ENCODE measurements at regions not wholly inside any gene's neighbourhood (a gene's known extent, or its start where the extent isn't known, plus 50 kb on each side); places are given as distances from the start of the nearest gene placed in this dataset.

DNA sequence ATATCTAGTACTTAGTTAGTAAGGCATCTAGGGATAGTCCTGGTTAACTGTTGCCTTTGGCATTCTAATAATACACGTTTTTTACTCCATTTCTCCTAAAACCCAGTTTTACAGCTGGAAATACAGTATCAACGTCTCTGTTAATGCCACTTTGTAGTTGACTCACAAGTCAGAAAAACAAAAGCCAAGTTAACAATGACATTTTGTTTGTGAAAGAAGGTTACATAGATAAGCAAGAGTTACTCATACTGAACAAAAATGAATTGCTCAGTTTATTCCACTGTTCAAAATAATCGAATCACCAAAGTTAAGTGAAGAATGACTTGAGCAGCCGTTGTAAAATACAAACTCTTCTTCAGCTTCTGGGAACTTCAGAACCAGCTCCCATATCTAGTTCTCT, 540.3 kb downstream of the ETS1 start:
- TF ChIP-seq, protein P1, sequence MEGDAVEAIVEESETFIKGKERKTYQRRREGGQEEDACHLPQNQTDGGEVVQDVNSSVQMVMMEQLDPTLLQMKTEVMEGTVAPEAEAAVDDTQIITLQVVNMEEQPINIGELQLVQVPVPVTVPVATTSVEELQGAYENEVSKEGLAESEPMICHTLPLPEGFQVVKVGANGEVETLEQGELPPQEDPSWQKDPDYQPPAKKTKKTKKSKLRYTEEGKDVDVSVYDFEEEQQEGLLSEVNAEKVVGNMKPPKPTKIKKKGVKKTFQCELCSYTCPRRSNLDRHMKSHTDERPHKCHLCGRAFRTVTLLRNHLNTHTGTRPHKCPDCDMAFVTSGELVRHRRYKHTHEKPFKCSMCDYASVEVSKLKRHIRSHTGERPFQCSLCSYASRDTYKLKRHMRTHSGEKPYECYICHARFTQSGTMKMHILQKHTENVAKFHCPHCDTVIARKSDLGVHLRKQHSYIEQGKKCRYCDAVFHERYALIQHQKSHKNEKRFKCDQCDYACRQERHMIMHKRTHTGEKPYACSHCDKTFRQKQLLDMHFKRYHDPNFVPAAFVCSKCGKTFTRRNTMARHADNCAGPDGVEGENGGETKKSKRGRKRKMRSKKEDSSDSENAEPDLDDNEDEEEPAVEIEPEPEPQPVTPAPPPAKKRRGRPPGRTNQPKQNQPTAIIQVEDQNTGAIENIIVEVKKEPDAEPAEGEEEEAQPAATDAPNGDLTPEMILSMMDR (IDR thresholded peaks at IDR 0.05) = no peak
- Mint-ChIP-seq H3K4me1 (ENCODE audit: unreplicated experiment) (peaks cover 25% of the 10 kb centered on the region), H3K27me3 (ENCODE audit: unreplicated experiment) (no peaks in the 10 kb centered on the region), H3K27ac (ENCODE audit: unreplicated experiment) (no peak overlapping the region), H3K4me3 (ENCODE audit: unreplicated experiment) (no peak overlapping the region), H3K9me3 (ENCODE audit: unreplicated experiment) (peaks cover 17% of the 10 kb centered on the region), H3K36me3 (ENCODE audit: unreplicated experiment) (peaks cover 2% of the 10 kb centered on the region)
- no peak for DNase-seq (ENCODE audit: extremely low spot score, unreplicated experiment)

GRCh38 chr11:128046213-128046612, 541.1 kb downstream of the ETS1 start:
- Mint-ChIP-seq H3K4me1 (ENCODE audit: unreplicated experiment) (peaks cover 20% of the 10 kb centered on the region), H3K4me3 (ENCODE audit: unreplicated experiment) (no peak overlapping the region), H3K27ac (ENCODE audit: unreplicated experiment) (no peak overlapping the region), H3K9me3 (ENCODE audit: unreplicated experiment) (peaks cover 17% of the 10 kb centered on the region), H3K27me3 (ENCODE audit: unreplicated experiment) (no peaks in the 10 kb centered on the region), H3K36me3 (ENCODE audit: unreplicated experiment) (peaks cover 2% of the 10 kb centered on the region)
- TF ChIP-seq, protein P1 (IDR thresholded peaks at IDR 0.05) = no peak
- DNase-seq (ENCODE audit: extremely low spot score, unreplicated experiment) = no peak

DNA sequence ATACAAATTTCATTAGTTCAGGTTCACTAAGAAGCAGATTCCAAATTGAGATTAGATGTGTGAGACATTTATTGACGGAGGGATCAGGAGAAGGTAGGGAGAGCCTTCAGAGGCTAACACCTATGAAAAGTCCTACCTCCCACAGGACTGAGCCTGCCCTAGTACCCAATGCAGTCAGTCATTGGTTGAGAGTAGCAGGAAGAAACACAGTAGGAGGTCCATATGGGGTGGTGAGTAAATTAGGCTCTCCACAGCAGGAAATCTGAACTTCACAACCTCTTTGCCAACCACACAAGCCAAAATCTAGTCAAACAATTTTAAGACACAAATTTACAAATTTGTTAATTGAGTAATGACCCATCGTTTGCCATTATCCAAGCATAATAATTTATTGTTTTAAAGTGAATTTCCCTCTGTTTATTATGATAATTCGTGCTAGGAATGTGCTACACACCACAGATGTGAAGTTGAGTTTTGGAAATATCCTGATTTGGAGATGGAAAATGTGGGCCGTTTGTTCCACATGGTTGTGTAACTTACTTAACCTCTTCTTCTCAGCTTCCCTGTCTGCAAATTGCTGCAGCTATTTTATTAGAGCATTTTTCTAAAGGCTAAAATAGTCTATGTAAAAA, 542.1 kb downstream of the ETS1 start:
- H3K9me3 Mint-ChIP-seq (ENCODE audit: unreplicated experiment) = peaks cover 17% of the 10 kb centered on the region
- H3K36me3 Mint-ChIP-seq (ENCODE audit: unreplicated experiment) = peaks cover 2% of the 10 kb centered on the region
- H3K27me3 Mint-ChIP-seq (ENCODE audit: unreplicated experiment) = no peaks in the 10 kb centered on the region
- TF ChIP-seq, protein P1 (IDR thresholded peaks at IDR 0.05) = no peak
- no peak overlapping the region for H3K4me3 Mint-ChIP-seq (ENCODE audit: unreplicated experiment)
- peaks cover 15% of the 10 kb centered on the region for H3K4me1 Mint-ChIP-seq (ENCODE audit: unreplicated experiment)
- no peak for DNase-seq (ENCODE audit: extremely low spot score, unreplicated experiment)
- no peak overlapping the region for H3K27ac Mint-ChIP-seq (ENCODE audit: unreplicated experiment)

DNA sequence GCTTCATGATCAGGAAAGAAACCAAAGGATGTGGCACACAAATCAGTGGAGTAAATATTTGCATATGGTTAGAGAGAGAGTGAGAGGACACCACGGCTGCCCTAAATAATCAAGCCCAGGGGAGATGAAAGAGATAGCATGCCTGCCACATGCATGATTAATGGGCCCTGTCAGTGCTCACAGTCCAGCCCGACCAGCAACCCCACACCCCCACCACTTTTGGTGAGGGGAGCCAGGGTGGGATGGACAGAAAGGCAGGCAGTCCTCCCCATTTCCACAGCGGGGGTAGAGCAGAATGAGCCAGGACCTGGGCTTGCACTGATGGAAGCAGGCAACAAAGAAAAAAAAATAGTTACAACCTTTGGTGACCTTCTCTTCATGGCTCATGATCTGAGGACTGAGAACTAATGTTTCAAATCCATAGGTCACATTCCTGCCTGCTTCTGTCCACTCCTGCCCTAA, 545.0 kb downstream of the ETS1 start:
- TF ChIP-seq, protein P1 (IDR thresholded peaks at IDR 0.05) = no peak
- peaks cover 2% of the 10 kb centered on the region for H3K36me3 Mint-ChIP-seq (ENCODE audit: unreplicated experiment)
- no peaks in the 10 kb centered on the region for H3K27me3 Mint-ChIP-seq (ENCODE audit: unreplicated experiment)
- no peak for DNase-seq (ENCODE audit: extremely low spot score, unreplicated experiment)
- peaks cover 17% of the 10 kb centered on the region for H3K9me3 Mint-ChIP-seq (ENCODE audit: unreplicated experiment)
- no peak overlapping the region for H3K27ac Mint-ChIP-seq (ENCODE audit: unreplicated experiment)
- peaks cover 24% of the 10 kb centered on the region for H3K4me1 Mint-ChIP-seq (ENCODE audit: unreplicated experiment)
- no peak overlapping the region for H3K4me3 Mint-ChIP-seq (ENCODE audit: unreplicated experiment)

DNA sequence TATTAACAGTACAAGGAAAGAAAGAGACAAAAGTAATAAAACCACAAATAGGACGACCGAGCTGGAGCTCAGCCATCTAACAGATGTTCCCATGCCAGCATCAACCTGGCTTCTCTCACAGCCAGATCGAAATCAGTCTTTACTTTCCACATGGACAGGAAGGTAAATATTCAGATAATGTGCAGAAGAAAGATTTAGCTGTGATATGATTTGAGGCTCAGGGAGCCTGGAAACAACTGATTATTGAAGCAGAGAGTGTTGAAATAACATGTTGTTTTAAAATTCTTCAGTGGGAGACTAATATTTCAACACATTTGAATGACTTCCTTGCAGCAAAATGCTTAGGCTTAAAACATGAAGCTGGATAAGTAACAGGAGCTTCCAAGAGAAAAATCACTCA, 546.8 kb downstream of the ETS1 start:
- H3K4me1 Mint-ChIP-seq (ENCODE audit: unreplicated experiment) = peaks cover 22% of the 10 kb centered on the region
- no peak overlapping the region for H3K27ac Mint-ChIP-seq (ENCODE audit: unreplicated experiment)
- peaks cover 17% of the 10 kb centered on the region for H3K9me3 Mint-ChIP-seq (ENCODE audit: unreplicated experiment)
- TF ChIP-seq, protein P1 (IDR thresholded peaks at IDR 0.05) = no peak
- DNase-seq (ENCODE audit: extremely low spot score, unreplicated experiment) = no peak
- H3K4me3 Mint-ChIP-seq (ENCODE audit: unreplicated experiment) = no peak overlapping the region
- H3K36me3 Mint-ChIP-seq (ENCODE audit: unreplicated experiment) = peaks cover 2% of the 10 kb centered on the region
- H3K27me3 Mint-ChIP-seq (ENCODE audit: unreplicated experiment) = no peaks in the 10 kb centered on the region

All from osteocyte (in vitro differentiated cells).